ENCODE measurements at regions not wholly inside any gene's neighbourhood (a gene's known extent, or its start where the extent isn't known, plus 50 kb on each side); places are given as distances from the start of the nearest gene placed in this dataset.
"Not testable (repeated sequence)": the region's sequence is repeated elsewhere in the genome, so short reads cannot be mapped to it uniquely, and the experiment has no call there.

- POLR2A ChIA-PET: no interaction called here
- no peak for TF ChIP-seq CTCF (IDR thresholded peaks at IDR 0.05; ENCODE audit: control extremely low read depth, extremely low read depth, low read depth, missing control alignments)
- no peak for DNase-seq (ENCODE audit: extremely low spot score)
- CTCF ChIA-PET: no interaction called here
Observed at GRCh38 chr21:31425138-31425537, 81.1 kb upstream of the TIAM1 start.

GRCh38 chr21:31424058-31424457 lies 80.0 kb upstream of the TIAM1 start:
- TF ChIP-seq CTCF (IDR thresholded peaks at IDR 0.05; ENCODE audit: control extremely low read depth, extremely low read depth, low read depth, missing control alignments): no peak
- ChIA-PET CTCF (no interaction called here), POLR2A (no interaction called here)
- DNase-seq (ENCODE audit: extremely low spot score): no peak

GRCh38 chr21:31420988-31421387 lies 76.9 kb upstream of the TIAM1 start:
- POLR2A ChIA-PET: no interaction called here
- DNase-seq (ENCODE audit: extremely low spot score): no peak
- CTCF ChIA-PET: interaction anchor here (1.6 kb wide), 1 partner anchor 21 kb away, joined by 3 read pairs; no protein-coding TSS in a partner anchor
- TF ChIP-seq CTCF (IDR thresholded peaks at IDR 0.05; ENCODE audit: control extremely low read depth, extremely low read depth, low read depth, missing control alignments): no peak

GRCh38 chr21:31420354-31420753 lies 76.3 kb upstream of the TIAM1 start:
- TF ChIP-seq CTCF (IDR thresholded peaks at IDR 0.05; ENCODE audit: control extremely low read depth, extremely low read depth, low read depth, missing control alignments): no peak
- ChIA-PET CTCF (interaction anchor here (1.2 kb wide), 1 partner anchor 16 kb away, joined by 3 read pairs; no protein-coding TSS in a partner anchor), POLR2A (no interaction called here)
- no peak for DNase-seq (ENCODE audit: extremely low spot score)

- ChIA-PET CTCF (no interaction called here), POLR2A (no interaction called here)
- no peak for DNase-seq (ENCODE audit: extremely low spot score)
- no peak for TF ChIP-seq CTCF (IDR thresholded peaks at IDR 0.05; ENCODE audit: control extremely low read depth, extremely low read depth, low read depth, missing control alignments)
Observed at GRCh38 chr21:31418377-31419001, 74.4 kb upstream of the TIAM1 start.

- CTCF ChIA-PET; POLR2A ChIA-PET; DNase-seq (ENCODE audit: extremely low spot score): not testable (repeated sequence)
Observed at GRCh38 chr21:31417214-31417613, 73.2 kb upstream of the TIAM1 start.

- DNase-seq (ENCODE audit: extremely low spot score): no peak
- no peak for TF ChIP-seq CTCF (IDR thresholded peaks at IDR 0.05; ENCODE audit: control extremely low read depth, extremely low read depth, low read depth, missing control alignments)
- ChIA-PET CTCF (no interaction called here), POLR2A (no interaction called here)
Observed at GRCh38 chr21:31416465-31416864, 72.4 kb upstream of the TIAM1 start.

Data from GM10248 (cell line).